ENCODE measurements at regions not wholly inside any gene's neighbourhood (a gene's known extent, or its start where the extent isn't known, plus 50 kb on each side); places are given as distances from the start of the nearest gene placed in this dataset.

DNA sequence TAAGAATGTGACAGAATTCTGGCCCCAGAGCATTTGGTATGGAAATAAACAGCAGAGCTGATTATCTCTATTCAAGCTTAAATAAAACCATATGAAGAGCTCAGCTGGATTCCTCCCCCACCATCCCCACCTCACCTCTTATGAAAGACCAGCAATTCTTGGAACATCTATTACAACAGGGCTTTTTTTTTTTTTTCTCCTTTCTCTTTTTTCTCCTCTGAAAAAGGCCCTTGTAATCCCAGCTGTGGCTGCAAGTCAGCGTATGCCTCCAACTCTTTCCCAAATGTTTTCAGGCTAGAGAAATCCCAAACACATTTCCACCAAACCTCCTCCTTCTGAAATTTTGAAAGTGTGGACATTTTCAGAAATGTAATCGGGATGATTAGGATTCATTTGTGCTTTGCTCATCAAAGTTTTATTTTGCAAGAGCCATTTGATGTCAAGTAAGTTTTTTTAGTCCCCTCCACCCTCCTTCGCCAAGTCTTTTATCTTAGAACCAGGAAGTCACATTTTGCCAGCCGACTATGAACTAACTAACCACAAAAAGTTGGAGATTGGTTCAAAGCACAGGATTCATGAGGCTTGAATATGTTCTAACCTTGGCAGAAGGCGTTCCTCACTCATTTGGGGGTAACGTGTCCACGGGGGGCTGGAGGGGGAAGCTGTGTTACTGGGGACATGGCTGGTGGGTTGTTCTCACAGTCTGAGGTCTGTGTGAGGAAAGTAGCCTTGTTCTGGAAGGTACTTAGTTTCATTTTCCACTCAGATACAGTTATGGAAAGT is 142.0 kb upstream of the PDZRN3 start:
- H3K36me3 ChIP-seq (ENCODE audit: insufficient read depth, low read length) = no peaks in the 10 kb centered on the region
- no peaks in the 10 kb centered on the region for H4K20me1 ChIP-seq (ENCODE audit: insufficient read depth)
- TF ChIP-seq TAF1 (IDR thresholded peaks at IDR 0.05; ENCODE audit: low read depth) (no peak), EZH2 (IDR thresholded peaks at IDR 0.05; ENCODE audit: borderline replicate concordance, insufficient read depth, low read length, poor library complexity, severe bottlenecking) (no peak), MXI1 (conservative IDR thresholded peaks at IDR 0.05; ENCODE audit: poor library complexity, severe bottlenecking) (no peak), RAD21 (conservative IDR thresholded peaks at IDR 0.05) (no peak), SMC3 (conservative IDR thresholded peaks at IDR 0.05; ENCODE audit: poor library complexity) (no peak), POLR2AphosphoS5 (IDR thresholded peaks at IDR 0.05) (no peak), EP300 (conservative IDR thresholded peaks at IDR 0.05; ENCODE audit: poor library complexity, severe bottlenecking) (no peak)
- TF ChIP-seq, protein P1, sequence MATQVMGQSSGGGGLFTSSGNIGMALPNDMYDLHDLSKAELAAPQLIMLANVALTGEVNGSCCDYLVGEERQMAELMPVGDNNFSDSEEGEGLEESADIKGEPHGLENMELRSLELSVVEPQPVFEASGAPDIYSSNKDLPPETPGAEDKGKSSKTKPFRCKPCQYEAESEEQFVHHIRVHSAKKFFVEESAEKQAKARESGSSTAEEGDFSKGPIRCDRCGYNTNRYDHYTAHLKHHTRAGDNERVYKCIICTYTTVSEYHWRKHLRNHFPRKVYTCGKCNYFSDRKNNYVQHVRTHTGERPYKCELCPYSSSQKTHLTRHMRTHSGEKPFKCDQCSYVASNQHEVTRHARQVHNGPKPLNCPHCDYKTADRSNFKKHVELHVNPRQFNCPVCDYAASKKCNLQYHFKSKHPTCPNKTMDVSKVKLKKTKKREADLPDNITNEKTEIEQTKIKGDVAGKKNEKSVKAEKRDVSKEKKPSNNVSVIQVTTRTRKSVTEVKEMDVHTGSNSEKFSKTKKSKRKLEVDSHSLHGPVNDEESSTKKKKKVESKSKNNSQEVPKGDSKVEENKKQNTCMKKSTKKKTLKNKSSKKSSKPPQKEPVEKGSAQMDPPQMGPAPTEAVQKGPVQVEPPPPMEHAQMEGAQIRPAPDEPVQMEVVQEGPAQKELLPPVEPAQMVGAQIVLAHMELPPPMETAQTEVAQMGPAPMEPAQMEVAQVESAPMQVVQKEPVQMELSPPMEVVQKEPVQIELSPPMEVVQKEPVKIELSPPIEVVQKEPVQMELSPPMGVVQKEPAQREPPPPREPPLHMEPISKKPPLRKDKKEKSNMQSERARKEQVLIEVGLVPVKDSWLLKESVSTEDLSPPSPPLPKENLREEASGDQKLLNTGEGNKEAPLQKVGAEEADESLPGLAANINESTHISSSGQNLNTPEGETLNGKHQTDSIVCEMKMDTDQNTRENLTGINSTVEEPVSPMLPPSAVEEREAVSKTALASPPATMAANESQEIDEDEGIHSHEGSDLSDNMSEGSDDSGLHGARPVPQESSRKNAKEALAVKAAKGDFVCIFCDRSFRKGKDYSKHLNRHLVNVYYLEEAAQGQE (IDR thresholded peaks at IDR 0.05; ENCODE audit: borderline replicate concordance) = no peak
- TF ChIP-seq, protein P2, sequence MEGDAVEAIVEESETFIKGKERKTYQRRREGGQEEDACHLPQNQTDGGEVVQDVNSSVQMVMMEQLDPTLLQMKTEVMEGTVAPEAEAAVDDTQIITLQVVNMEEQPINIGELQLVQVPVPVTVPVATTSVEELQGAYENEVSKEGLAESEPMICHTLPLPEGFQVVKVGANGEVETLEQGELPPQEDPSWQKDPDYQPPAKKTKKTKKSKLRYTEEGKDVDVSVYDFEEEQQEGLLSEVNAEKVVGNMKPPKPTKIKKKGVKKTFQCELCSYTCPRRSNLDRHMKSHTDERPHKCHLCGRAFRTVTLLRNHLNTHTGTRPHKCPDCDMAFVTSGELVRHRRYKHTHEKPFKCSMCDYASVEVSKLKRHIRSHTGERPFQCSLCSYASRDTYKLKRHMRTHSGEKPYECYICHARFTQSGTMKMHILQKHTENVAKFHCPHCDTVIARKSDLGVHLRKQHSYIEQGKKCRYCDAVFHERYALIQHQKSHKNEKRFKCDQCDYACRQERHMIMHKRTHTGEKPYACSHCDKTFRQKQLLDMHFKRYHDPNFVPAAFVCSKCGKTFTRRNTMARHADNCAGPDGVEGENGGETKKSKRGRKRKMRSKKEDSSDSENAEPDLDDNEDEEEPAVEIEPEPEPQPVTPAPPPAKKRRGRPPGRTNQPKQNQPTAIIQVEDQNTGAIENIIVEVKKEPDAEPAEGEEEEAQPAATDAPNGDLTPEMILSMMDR (IDR thresholded peaks at IDR 0.05; ENCODE audit: poor library complexity, severe bottlenecking) = no peak
- H3K9me3 ChIP-seq (ENCODE audit: low read length) = no peaks in the 10 kb centered on the region
- no peak overlapping the region for H2AFZ ChIP-seq (ENCODE audit: low read depth, low read length)
- no peak overlapping the region for H3K4me3 ChIP-seq (ENCODE audit: low read length)
- H3K4me2 ChIP-seq (ENCODE audit: low read length) = no peak overlapping the region
- no peaks in the 10 kb centered on the region for H3K79me2 ChIP-seq (replicated peaks; ENCODE audit: insufficient read depth, low read length)
- H3K9ac ChIP-seq (ENCODE audit: low read length) = no peak overlapping the region
- no peaks in the 10 kb centered on the region for H3K27me3 ChIP-seq (ENCODE audit: insufficient read depth, low read depth, low read length)
- H3F3A ChIP-seq (ENCODE audit: insufficient read depth, low read length, poor library complexity, severe bottlenecking) = no peaks in the 10 kb centered on the region
- H3K9me2 ChIP-seq (ENCODE audit: insufficient read depth, low read length) = no peaks in the 10 kb centered on the region
- H3K27ac ChIP-seq (ENCODE audit: low read length) = no peak overlapping the region

DNA sequence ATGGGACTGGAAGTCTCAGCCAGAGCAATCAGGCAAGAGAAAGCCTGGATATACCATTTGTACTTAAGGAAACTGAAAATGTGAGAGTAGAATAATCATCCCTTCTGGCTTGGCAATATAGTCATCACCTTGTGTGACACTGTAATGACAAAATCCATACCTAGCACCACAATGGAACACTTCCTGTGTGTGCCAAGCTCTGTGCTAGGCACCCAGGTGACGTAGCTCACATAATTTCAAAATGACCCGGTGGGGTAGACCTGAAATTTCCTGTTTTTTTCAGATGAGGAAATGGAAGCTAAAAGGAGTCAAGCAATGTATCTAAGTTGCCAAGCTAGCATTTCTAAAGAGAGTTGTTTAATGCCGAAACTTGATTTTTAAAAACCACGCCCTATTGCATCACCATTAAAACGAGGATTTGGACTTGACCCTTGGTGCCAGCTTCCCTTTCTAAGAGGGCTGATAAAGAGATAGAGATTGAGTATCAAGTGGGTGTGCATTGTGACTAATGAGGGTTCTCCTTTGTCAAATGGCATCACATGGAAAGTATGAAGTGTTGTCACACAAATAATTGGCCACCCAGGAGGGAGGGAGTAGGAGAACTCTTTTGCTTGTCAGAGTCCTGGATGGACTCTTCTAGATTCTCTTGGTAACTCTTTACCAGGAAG is 141.3 kb upstream of the PDZRN3 start:
- no peaks in the 10 kb centered on the region for H3K27me3 ChIP-seq (ENCODE audit: insufficient read depth, low read depth, low read length)
- H2AFZ ChIP-seq (ENCODE audit: low read depth, low read length) = no peak overlapping the region
- H3K36me3 ChIP-seq (ENCODE audit: insufficient read depth, low read length) = no peaks in the 10 kb centered on the region
- H3K27ac ChIP-seq (ENCODE audit: low read length) = no peak overlapping the region
- no peak overlapping the region for H3K9ac ChIP-seq (ENCODE audit: low read length)
- no peaks in the 10 kb centered on the region for H3K9me3 ChIP-seq (ENCODE audit: low read length)
- no peaks in the 10 kb centered on the region for H3K9me2 ChIP-seq (ENCODE audit: insufficient read depth, low read length)
- H3K79me2 ChIP-seq (replicated peaks; ENCODE audit: insufficient read depth, low read length) = no peaks in the 10 kb centered on the region
- no peaks in the 10 kb centered on the region for H3F3A ChIP-seq (ENCODE audit: insufficient read depth, low read length, poor library complexity, severe bottlenecking)
- TF ChIP-seq, protein P2 (IDR thresholded peaks at IDR 0.05; ENCODE audit: poor library complexity, severe bottlenecking) = no peak
- TF ChIP-seq TAF1 (IDR thresholded peaks at IDR 0.05; ENCODE audit: low read depth) (no peak), SMC3 (conservative IDR thresholded peaks at IDR 0.05; ENCODE audit: poor library complexity) (no peak), MXI1 (conservative IDR thresholded peaks at IDR 0.05; ENCODE audit: poor library complexity, severe bottlenecking) (no peak), EZH2 (IDR thresholded peaks at IDR 0.05; ENCODE audit: borderline replicate concordance, insufficient read depth, low read length, poor library complexity, severe bottlenecking) (no peak), POLR2AphosphoS5 (IDR thresholded peaks at IDR 0.05) (no peak), EP300 (conservative IDR thresholded peaks at IDR 0.05; ENCODE audit: poor library complexity, severe bottlenecking) (no peak), RAD21 (conservative IDR thresholded peaks at IDR 0.05) (no peak)
- TF ChIP-seq, protein P1 (IDR thresholded peaks at IDR 0.05; ENCODE audit: borderline replicate concordance) = no peak
- no peak overlapping the region for H3K4me2 ChIP-seq (ENCODE audit: low read length)
- H3K4me3 ChIP-seq (ENCODE audit: low read length) = no peak overlapping the region
- H4K20me1 ChIP-seq (ENCODE audit: insufficient read depth) = no peaks in the 10 kb centered on the region
